ENCODE measurements at regions not wholly inside any gene's neighbourhood (a gene's known extent, or its start where the extent isn't known, plus 50 kb on each side); places are given as distances from the start of the nearest gene placed in this dataset.
A peak's percentile ranks its signal among the peaks of the same experiment; 100 is the strongest.

GRCh38 chr7:54897891-54898290 is 120.9 kb upstream of the EGFR start:
- TF ChIP-seq CTCF (IDR thresholded peaks at IDR 0.05 in 4 of 5, conservative IDR thresholded peaks at IDR 0.05 in 1 of 5) (no peak), POLR2A (IDR thresholded peaks at IDR 0.05) (no peak)
- in situ Hi-C loops (cut with MboI; ENCODE audit: low sequenced_read_pairs in 4 of 4) = no loop called here
- no peaks in the 10 kb centered on the region for H3K36me3 ChIP-seq
- H3K9me3 ChIP-seq = no peaks in the 10 kb centered on the region
- no peak overlapping the region for H3K4me3 ChIP-seq
- H3K27ac ChIP-seq = peak overlapping the region in 2 of 4 donors; percentile 24 to 58
- peaks cover 0 to 3% of the 10 kb centered on the region in 2 donors for H3K4me1 ChIP-seq
- ATAC-seq (no peak), DNase-seq (no peak)
- H3K27me3 ChIP-seq = no peaks in the 10 kb centered on the region
- intact Hi-C loops (cut with DNase I; ENCODE audit: low total_unique reads) = no loop called here

- ATAC-seq = peak; percentile 90 to 96
- intact Hi-C loops (cut with DNase I; ENCODE audit: low total_unique reads) (no loop called here), in situ Hi-C loops (cut with MboI; ENCODE audit: low sequenced_read_pairs in 4 of 4) (no loop called here)
- Histone ChIP-seq H3K27me3 (no peaks in the 10 kb centered on the region), H3K4me1 (peaks cover 0 to 6% of the 10 kb centered on the region in 2 donors), H3K9me3 (no peaks in the 10 kb centered on the region), H3K4me3 (no peak overlapping the region), H3K27ac (peak overlapping the region; percentile 1 to 58 (median 44)), H3K36me3 (no peaks in the 10 kb centered on the region)
- DNase-seq = peak; percentile 33 to 56
- TF ChIP-seq POLR2A (IDR thresholded peaks at IDR 0.05) (no peak), CTCF (IDR thresholded peaks at IDR 0.05 in 4 of 5, conservative IDR thresholded peaks at IDR 0.05 in 1 of 5) (no peak)
These were observed 120.0 kb upstream of the EGFR start for GRCh38 chr7:54898659-54899340.

GRCh38 chr7:54901840-54902239 is 117.0 kb upstream of the EGFR start:
- intact Hi-C loops (cut with DNase I; ENCODE audit: low total_unique reads) (no loop called here), in situ Hi-C loops (cut with MboI; ENCODE audit: low sequenced_read_pairs in 4 of 4) (loop anchor here in 1 of 4 donors (10.0 kb wide), 1 partner anchor 113 kb away; the partner anchor contains the start of gene EGFR)
- Histone ChIP-seq H3K27me3 (no peaks in the 10 kb centered on the region), H3K36me3 (no peaks in the 10 kb centered on the region), H3K9me3 (no peaks in the 10 kb centered on the region), H3K4me1 (peaks cover 0 to 6% of the 10 kb centered on the region in 2 donors), H3K4me3 (no peak overlapping the region), H3K27ac (no peak overlapping the region)
- no peak for ATAC-seq
- no peak for DNase-seq
- TF ChIP-seq CTCF (IDR thresholded peaks at IDR 0.05 in 4 of 5, conservative IDR thresholded peaks at IDR 0.05 in 1 of 5) (no peak), POLR2A (IDR thresholded peaks at IDR 0.05) (no peak)

- no peaks in the 10 kb centered on the region for H3K9me3 ChIP-seq
- no peak for TF ChIP-seq CTCF (IDR thresholded peaks at IDR 0.05 in 4 of 5, conservative IDR thresholded peaks at IDR 0.05 in 1 of 5)
- no peak for TF ChIP-seq POLR2A (IDR thresholded peaks at IDR 0.05)
- no peaks in the 10 kb centered on the region for H3K27me3 ChIP-seq
- peaks cover 0 to 3% of the 10 kb centered on the region in 2 donors for H3K4me1 ChIP-seq
- DNase-seq (peak in 1 of 2 donors; percentile 32), ATAC-seq (peak; percentile 95 to 98)
- no peaks in the 10 kb centered on the region for H3K36me3 ChIP-seq
- in situ Hi-C loops (cut with MboI; ENCODE audit: low sequenced_read_pairs in 4 of 4) = loop anchor here in 1 of 4 donors (10.0 kb wide), 1 partner anchor 111 kb away; the partner anchor contains the start of gene EGFR
- intact Hi-C loops (cut with DNase I; ENCODE audit: low total_unique reads) = no loop called here
- no peak overlapping the region for H3K4me3 ChIP-seq
- peak overlapping the region; percentile 42 to 58 (median 50) for H3K27ac ChIP-seq
These were observed 114.7 kb upstream of the EGFR start for GRCh38 chr7:54904130-54904529.

All from gastrocnemius medialis (tissue), 4 donors.